Effector memory CD8-positive, alpha-beta T cell (primary cell): ENCODE measurements at regions not wholly inside any gene's neighbourhood (a gene's known extent, or its start where the extent isn't known, plus 50 kb on each side); places are given as distances from the start of the nearest gene placed in this dataset.

ENCODE experiments used
- ATAC-seq: fragments of 150-1000 bp; cut with Tn5 transposase; replicated peaks from 2 replicates; pipeline ENCODE4 v1.10.0; 2021; ENCODE audit warnings: mild to moderate bottlenecking, moderate library complexity
- DNase-seq, 3 experiments: peaks; one replicate each; pipeline ENCODE4 v3.0.0; 2021
- H3K27ac Mint-ChIP-seq, 2 donors: one replicate each; pipeline ENCODE4 v1.8.0; 2022; ENCODE audit warnings: mild to moderate bottlenecking in 2 of 2, mixed read lengths in 2 of 2, moderate library complexity in 2 of 2
- H3K27me3 Mint-ChIP-seq, 2 donors: one replicate each; pipeline ENCODE4 v1.8.0; 2022; ENCODE audit warnings: mixed read lengths in 2 of 2
- H3K36me3 Mint-ChIP-seq: one replicate; pipeline ENCODE4 v1.8.0; 2022; ENCODE audit warnings: mild to moderate bottlenecking, moderate library complexity, mixed read lengths; ENCODE audit not compliant: insufficient read depth
- H3K4me1 Mint-ChIP-seq, 2 donors: one replicate each; pipeline ENCODE4 v1.8.0; 2022; ENCODE audit warnings: low read depth in 2 of 2, mixed read lengths in 2 of 2
- H3K4me3 Mint-ChIP-seq, 2 donors: one replicate each; pipeline ENCODE4 v1.8.0; 2022; ENCODE audit warnings: mild to moderate bottlenecking in 2 of 2, mixed read lengths in 2 of 2, moderate library complexity in 2 of 2
- H3K9me3 Mint-ChIP-seq, 2 donors: one replicate each; pipeline ENCODE4 v1.8.0; 2022; ENCODE audit warnings: mixed read lengths in 2 of 2

GRCh38 chr12:28130625-28131598, 59.3 kb upstream of the CCDC91 start:
- no peak for DNase-seq
- no peak for ATAC-seq
- Mint-ChIP-seq H3K9me3 (no peaks in the 10 kb centered on the region), H3K27me3 (peaks cover 0 to 14% of the 10 kb centered on the region in 2 donors), H3K4me3 (no peak overlapping the region), H3K4me1 (no peaks in the 10 kb centered on the region), H3K36me3 (no peaks in the 10 kb centered on the region), H3K27ac (no peak overlapping the region)

DNA sequence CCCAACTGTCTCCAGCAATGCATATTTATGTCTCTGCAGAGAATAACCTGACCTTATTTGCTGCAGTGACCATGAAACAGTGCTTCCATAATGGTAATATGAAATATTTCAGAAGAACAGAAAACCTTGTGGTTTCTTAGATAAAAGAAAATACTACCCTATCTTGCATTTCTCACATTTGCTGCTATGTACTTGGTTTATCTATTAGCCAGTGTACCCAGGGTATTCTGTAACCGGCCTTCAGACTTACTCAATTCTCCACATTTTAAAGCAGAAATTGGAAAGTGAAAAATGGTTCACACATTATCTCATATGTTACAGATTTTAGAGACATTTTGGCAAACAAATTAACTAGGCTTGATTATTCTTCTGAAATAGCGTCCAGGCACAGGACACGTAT, 57.9 kb upstream of the CCDC91 start:
- Mint-ChIP-seq H3K4me1 (no peaks in the 10 kb centered on the region), H3K9me3 (no peaks in the 10 kb centered on the region), H3K27ac (no peak overlapping the region), H3K27me3 (peaks cover 0 to 16% of the 10 kb centered on the region in 2 donors), H3K36me3 (no peaks in the 10 kb centered on the region), H3K4me3 (no peak overlapping the region)
- ATAC-seq (no peak), DNase-seq (no peak)

DNA sequence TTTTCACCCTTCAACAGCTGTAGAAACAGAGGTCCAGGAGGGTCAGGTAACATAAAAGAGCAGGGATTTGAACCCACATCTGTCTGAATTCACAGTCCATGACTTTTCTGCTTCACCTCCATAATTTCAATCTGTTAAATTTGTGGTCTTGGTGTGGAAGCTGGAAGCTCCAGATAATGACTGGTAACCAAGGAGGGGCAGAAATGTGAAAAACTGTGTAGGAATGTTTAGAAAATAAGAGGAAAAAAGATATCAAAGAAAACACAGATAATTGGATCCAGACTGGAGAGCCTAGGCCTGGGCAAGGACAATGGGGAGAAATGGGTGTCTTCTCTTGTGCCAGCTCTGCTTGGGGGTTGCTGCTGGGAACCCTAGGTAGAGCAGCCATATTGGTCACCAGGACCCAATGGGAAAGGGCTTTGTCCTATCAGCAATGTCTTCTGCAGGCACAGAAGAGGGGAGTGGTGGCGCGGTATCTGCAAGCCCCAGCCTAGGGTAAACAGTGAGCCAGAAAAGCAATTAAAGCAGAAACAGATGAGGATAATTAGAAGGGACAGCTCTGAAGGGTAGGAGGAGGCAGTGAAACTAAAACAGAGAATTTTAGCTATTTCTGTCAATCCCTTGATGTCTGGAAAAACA, 54.3 kb upstream of the CCDC91 start:
- DNase-seq: no peak
- H3K27ac Mint-ChIP-seq: no peak overlapping the region
- H3K27me3 Mint-ChIP-seq: peaks cover 0 to 12% of the 10 kb centered on the region in 2 donors
- H3K9me3 Mint-ChIP-seq: no peaks in the 10 kb centered on the region
- no peak overlapping the region for H3K4me3 Mint-ChIP-seq
- H3K36me3 Mint-ChIP-seq: no peaks in the 10 kb centered on the region
- no peak for ATAC-seq
- no peaks in the 10 kb centered on the region for H3K4me1 Mint-ChIP-seq

- DNase-seq (no peak), ATAC-seq (no peak)
- Mint-ChIP-seq H3K4me1 (no peaks in the 10 kb centered on the region), H3K36me3 (no peaks in the 10 kb centered on the region), H3K27ac (no peak overlapping the region), H3K27me3 (peaks cover 0 to 12% of the 10 kb centered on the region in 2 donors), H3K9me3 (no peaks in the 10 kb centered on the region), H3K4me3 (no peak overlapping the region)
These were observed 52.8 kb upstream of the CCDC91 start for GRCh38 chr12:28137414-28137813.

DNA sequence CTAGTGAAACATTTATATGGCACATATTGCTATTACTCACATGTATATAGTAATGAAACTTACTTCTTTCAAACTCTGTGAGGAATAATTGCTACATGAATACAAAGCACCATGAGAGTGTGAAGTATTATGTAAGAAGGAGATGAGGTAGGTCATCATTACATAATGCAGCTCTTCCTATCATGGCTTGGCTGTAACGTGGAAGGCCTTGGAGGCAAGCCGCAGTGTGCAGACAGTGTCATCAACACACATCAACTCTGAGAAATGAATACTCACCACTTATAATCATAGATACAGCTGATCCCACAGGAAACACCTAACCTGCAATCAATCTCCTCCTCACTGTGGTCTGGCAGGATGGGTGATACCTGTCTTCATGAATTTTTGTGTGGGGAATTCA, 49.9 kb upstream of the CCDC91 start:
- Mint-ChIP-seq H3K36me3 (no peaks in the 10 kb centered on the region), H3K27ac (no peak overlapping the region), H3K4me1 (no peaks in the 10 kb centered on the region), H3K4me3 (no peak overlapping the region), H3K27me3 (peaks cover 0 to 12% of the 10 kb centered on the region in 2 donors), H3K9me3 (no peaks in the 10 kb centered on the region)
- ATAC-seq: no peak
- no peak for DNase-seq
